Neural progenitor cell (in vitro differentiated cells): ENCODE measurements at regions not wholly inside any gene's neighbourhood (a gene's known extent, or its start where the extent isn't known, plus 50 kb on each side); places are given as distances from the start of the nearest gene placed in this dataset.
"Not testable (repeated sequence)": the region's sequence is repeated elsewhere in the genome, so short reads cannot be mapped to it uniquely, and the experiment has no call there.

Experiments used
- EZH2 ChIP-seq: fragments of 200-600 bp; sonication (generic); IDR thresholded peaks from 2 replicates; pipeline ENCODE4 v1.6.1; 2017; ENCODE audit warnings: antibody characterized with exemption, mild to moderate bottlenecking, moderate library complexity
- TF ChIP-seq, protein P1 (sequence below): fragments of 200-600 bp; sonication (generic); IDR thresholded peaks from 2 replicates; pipeline ENCODE4 v1.5.1; 2017; ENCODE audit warnings: antibody characterized with exemption, mild to moderate bottlenecking

GRCh38 chr4:52207146-52207545, 156.0 kb downstream of the SPATA18 start:
- not testable (repeated sequence) for TF ChIP-seq EZH2
- TF ChIP-seq, protein P1, sequence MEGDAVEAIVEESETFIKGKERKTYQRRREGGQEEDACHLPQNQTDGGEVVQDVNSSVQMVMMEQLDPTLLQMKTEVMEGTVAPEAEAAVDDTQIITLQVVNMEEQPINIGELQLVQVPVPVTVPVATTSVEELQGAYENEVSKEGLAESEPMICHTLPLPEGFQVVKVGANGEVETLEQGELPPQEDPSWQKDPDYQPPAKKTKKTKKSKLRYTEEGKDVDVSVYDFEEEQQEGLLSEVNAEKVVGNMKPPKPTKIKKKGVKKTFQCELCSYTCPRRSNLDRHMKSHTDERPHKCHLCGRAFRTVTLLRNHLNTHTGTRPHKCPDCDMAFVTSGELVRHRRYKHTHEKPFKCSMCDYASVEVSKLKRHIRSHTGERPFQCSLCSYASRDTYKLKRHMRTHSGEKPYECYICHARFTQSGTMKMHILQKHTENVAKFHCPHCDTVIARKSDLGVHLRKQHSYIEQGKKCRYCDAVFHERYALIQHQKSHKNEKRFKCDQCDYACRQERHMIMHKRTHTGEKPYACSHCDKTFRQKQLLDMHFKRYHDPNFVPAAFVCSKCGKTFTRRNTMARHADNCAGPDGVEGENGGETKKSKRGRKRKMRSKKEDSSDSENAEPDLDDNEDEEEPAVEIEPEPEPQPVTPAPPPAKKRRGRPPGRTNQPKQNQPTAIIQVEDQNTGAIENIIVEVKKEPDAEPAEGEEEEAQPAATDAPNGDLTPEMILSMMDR: not testable (repeated sequence)
